ENCODE measurements at regions not wholly inside any gene's neighbourhood (a gene's known extent, or its start where the extent isn't known, plus 50 kb on each side); places are given as distances from the start of the nearest gene placed in this dataset.

DNA sequence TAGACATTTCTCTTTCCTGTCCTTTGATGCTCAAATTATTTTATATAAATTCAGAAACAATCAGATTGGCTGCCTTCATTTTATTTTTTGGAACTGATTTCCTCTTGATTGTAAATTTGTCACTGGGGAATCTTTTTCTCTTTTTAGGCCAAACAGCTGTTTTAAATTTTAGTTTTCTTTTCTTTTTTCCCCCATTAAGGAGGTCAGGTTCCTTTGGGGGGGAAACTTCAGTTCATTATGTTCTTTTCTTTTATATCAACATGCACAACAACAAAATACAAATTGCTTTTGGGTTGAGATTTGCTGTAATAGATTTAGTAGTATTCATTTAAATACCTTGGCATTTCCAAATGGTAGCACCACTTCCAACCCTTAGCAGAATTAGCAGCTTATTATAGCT lies 264.8 kb upstream of the SPRY2 start:
- dilution Hi-C loops (cut with MboI; ENCODE audit: extremely low pct_ligation_motif_present, low sequenced_read_pairs): no loop called here
- H3K9me3 ChIP-seq (replicated peaks; ENCODE audit: control insufficient read depth, insufficient read depth, low read length): no peaks in the 10 kb centered on the region
- no peaks in the 10 kb centered on the region for H3K36me3 ChIP-seq (ENCODE audit: control insufficient read depth in 2 of 2, extremely low read depth in 1 of 2, insufficient read depth in 2 of 2, low read length in 2 of 2)
- ChIA-PET CTCF (interaction anchor here (1.1 kb wide), 1 partner anchor 12 kb away, joined by 3 read pairs; no protein-coding TSS in a partner anchor), POLR2A (no interaction called here)
- no TSS peak for BruUV-seq (replicated peaks)
- H3K4me2 ChIP-seq (ENCODE audit: insufficient read depth, low read length): no peak overlapping the region
- H3K9me1 ChIP-seq (replicated peaks; ENCODE audit: control insufficient read depth, extremely low read depth, insufficient read depth, low read length): no peaks in the 10 kb centered on the region
- no peak overlapping the region for H3K27ac ChIP-seq (ENCODE audit: insufficient read depth, low read depth, low read length)
- no peak overlapping the region for H3K9ac ChIP-seq (replicated peaks; ENCODE audit: extremely low read depth, insufficient read depth, low read length)
- intact Hi-C loops (cut with micrococcal nuclease): no loop called here
- no peaks in the 10 kb centered on the region for H4K20me1 ChIP-seq (replicated peaks; ENCODE audit: control insufficient read depth, extremely low read depth, insufficient read depth, low read length)
- H3K4me3 ChIP-seq (replicated peaks in 1 of 3; ENCODE audit: insufficient read depth in 1 of 3, low read depth in 1 of 3, low read length in 3 of 3): no peak overlapping the region
- FAIRE-seq: no peak
- H3K79me2 ChIP-seq (ENCODE audit: control insufficient read depth, insufficient read depth, low read length): no peaks in the 10 kb centered on the region
- H3K4me1 ChIP-seq (ENCODE audit: control insufficient read depth, extremely low read depth, insufficient read depth, low read length): no peaks in the 10 kb centered on the region
- no peaks in the 10 kb centered on the region for H3K27me3 ChIP-seq (ENCODE audit: control insufficient read depth in 2 of 2, insufficient read depth in 2 of 2, low read length in 2 of 2)
- no peak overlapping the region for H2AFZ ChIP-seq (ENCODE audit: low read depth, low read length)
- no peak for DNase-seq (ENCODE audit: low read depth, low spot score)
- TF ChIP-seq, protein P1, sequence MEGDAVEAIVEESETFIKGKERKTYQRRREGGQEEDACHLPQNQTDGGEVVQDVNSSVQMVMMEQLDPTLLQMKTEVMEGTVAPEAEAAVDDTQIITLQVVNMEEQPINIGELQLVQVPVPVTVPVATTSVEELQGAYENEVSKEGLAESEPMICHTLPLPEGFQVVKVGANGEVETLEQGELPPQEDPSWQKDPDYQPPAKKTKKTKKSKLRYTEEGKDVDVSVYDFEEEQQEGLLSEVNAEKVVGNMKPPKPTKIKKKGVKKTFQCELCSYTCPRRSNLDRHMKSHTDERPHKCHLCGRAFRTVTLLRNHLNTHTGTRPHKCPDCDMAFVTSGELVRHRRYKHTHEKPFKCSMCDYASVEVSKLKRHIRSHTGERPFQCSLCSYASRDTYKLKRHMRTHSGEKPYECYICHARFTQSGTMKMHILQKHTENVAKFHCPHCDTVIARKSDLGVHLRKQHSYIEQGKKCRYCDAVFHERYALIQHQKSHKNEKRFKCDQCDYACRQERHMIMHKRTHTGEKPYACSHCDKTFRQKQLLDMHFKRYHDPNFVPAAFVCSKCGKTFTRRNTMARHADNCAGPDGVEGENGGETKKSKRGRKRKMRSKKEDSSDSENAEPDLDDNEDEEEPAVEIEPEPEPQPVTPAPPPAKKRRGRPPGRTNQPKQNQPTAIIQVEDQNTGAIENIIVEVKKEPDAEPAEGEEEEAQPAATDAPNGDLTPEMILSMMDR (IDR thresholded peaks at IDR 0.05; ENCODE audit: extremely low read depth in 1 of 2, insufficient read depth in 1 of 2, low read depth in 1 of 2, low read length in 2 of 2): no peak
- TF ChIP-seq MYC (IDR thresholded peaks at IDR 0.05; ENCODE audit: low read depth, low read length) (no peak), JUN (IDR thresholded peaks at IDR 0.05; ENCODE audit: borderline replicate concordance, insufficient read depth, insufficient read length, low read depth) (no peak), GATA2 (IDR thresholded peaks at IDR 0.05; ENCODE audit: insufficient read depth, insufficient read length, low read depth, low read length) (no peak), EZH2 (IDR thresholded peaks at IDR 0.05; ENCODE audit: borderline replicate concordance, low read depth, low read length, severe bottlenecking) (no peak), FOS (IDR thresholded peaks at IDR 0.05; ENCODE audit: borderline replicate concordance, insufficient read depth, low read length) (no peak), POLR2A (IDR thresholded peaks at IDR 0.05; ENCODE audit: low read depth, low read length) (no peak), POLR2AphosphoS5 (IDR thresholded peaks at IDR 0.05; ENCODE audit: insufficient read depth, low read depth, low read length) (no peak)
- TF ChIP-seq, protein P2, sequence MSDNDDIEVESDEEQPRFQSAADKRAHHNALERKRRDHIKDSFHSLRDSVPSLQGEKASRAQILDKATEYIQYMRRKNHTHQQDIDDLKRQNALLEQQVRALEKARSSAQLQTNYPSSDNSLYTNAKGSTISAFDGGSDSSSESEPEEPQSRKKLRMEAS (IDR thresholded peaks at IDR 0.05; ENCODE audit: insufficient read depth, insufficient read length): no peak

All from endothelial cell of umbilical vein (primary cell).